ENCODE measurements at regions not wholly inside any gene's neighbourhood (a gene's known extent, or its start where the extent isn't known, plus 50 kb on each side); places are given as distances from the start of the nearest gene placed in this dataset.

GRCh38 chr1:193957556-193958095 is 771.2 kb upstream of the B3GALT2 start:
- Histone ChIP-seq H3K27me3 (no peaks in the 10 kb centered on the region), H3K4me3 (no peak overlapping the region), H3K27ac (no peak overlapping the region), H3K9me3 (no peaks in the 10 kb centered on the region), H3K36me3 (no peaks in the 10 kb centered on the region), H3K4me1 (no peaks in the 10 kb centered on the region)
- TF ChIP-seq POLR2A (IDR thresholded peaks at IDR 0.05) (no peak), EP300 (IDR thresholded peaks at IDR 0.05) (no peak), POLR2AphosphoS5 (IDR thresholded peaks at IDR 0.05) (no peak), CTCF (IDR thresholded peaks at IDR 0.05) (no peak)
- WGBS: 53% methylated on average over 6 of the region's 7 CpGs
- no peak for DNase-seq (ENCODE audit: low spot score in 2 of 2)

DNA sequence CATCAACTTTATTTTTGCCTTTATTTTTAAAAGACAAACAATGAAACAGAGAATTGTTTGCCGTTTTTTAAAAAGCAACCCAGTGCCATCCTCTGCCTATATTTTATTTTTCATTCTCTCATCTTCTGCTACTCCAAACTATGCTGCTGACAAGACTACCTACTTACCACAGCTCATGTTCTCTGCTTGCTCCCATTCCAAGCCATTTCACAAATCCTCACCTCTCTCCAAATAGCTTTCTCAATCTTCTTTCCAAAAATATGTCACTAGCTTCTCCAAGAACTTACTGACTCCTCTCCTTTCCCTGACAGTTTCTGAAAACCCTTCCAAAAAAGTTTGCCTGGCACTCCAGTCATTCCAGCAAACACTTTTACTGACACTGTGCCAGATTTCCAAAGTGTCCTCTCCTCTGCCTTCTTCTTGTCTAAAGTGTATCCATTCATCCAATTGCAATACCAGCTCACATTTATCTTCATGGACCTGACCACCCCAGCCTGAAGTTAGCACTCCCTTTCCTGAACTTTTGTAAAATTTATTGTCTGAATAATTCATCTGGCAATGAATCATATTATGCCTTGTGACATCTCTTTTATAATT is 766.5 kb upstream of the B3GALT2 start:
- H3K36me3 ChIP-seq: no peaks in the 10 kb centered on the region
- TF ChIP-seq CTCF (IDR thresholded peaks at IDR 0.05) (no peak), POLR2AphosphoS5 (IDR thresholded peaks at IDR 0.05) (no peak), POLR2A (IDR thresholded peaks at IDR 0.05) (no peak), EP300 (IDR thresholded peaks at IDR 0.05) (no peak)
- no peaks in the 10 kb centered on the region for H3K4me1 ChIP-seq
- WGBS: 61% methylated on average over 1 of the region's 1 CpG
- H3K9me3 ChIP-seq: no peaks in the 10 kb centered on the region
- no peaks in the 10 kb centered on the region for H3K27me3 ChIP-seq
- no peak overlapping the region for H3K4me3 ChIP-seq
- no peak overlapping the region for H3K27ac ChIP-seq
- DNase-seq (ENCODE audit: low spot score in 2 of 2): no peak

DNA sequence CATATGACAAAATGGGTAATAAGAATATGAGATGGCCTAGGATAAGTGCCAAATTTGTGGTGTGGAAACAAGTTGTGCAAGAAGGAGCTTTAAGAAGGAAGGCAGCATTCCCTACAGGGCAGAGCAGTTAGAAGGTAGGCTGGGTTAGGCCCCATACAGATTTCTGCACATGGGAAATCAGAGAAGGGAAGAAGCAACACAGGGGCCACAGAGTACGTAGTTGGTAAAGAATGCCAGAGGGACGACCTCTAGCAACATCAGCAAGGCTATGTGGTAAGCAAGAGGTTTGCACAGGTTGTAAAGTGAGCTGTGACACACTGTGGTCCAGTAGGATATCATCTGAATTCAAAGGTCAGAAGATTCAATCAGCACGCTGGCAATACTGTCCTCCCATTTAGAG is 765.6 kb upstream of the B3GALT2 start:
- H3K9me3 ChIP-seq: no peaks in the 10 kb centered on the region
- no peak for DNase-seq (ENCODE audit: low spot score in 2 of 2)
- H3K27ac ChIP-seq: no peak overlapping the region
- H3K4me1 ChIP-seq: no peaks in the 10 kb centered on the region
- no peaks in the 10 kb centered on the region for H3K27me3 ChIP-seq
- H3K4me3 ChIP-seq: no peak overlapping the region
- TF ChIP-seq POLR2A (IDR thresholded peaks at IDR 0.05) (no peak), EP300 (IDR thresholded peaks at IDR 0.05) (no peak), CTCF (IDR thresholded peaks at IDR 0.05) (no peak), POLR2AphosphoS5 (IDR thresholded peaks at IDR 0.05) (no peak)
- no peaks in the 10 kb centered on the region for H3K36me3 ChIP-seq
- 86% methylated on average over 3 of the region's 3 CpGs for WGBS

GRCh38 chr1:193944454-193944853 is 758.0 kb upstream of the B3GALT2 start:
- TF ChIP-seq CTCF (IDR thresholded peaks at IDR 0.05) (no peak), POLR2AphosphoS5 (IDR thresholded peaks at IDR 0.05) (no peak), POLR2A (IDR thresholded peaks at IDR 0.05) (no peak), EP300 (IDR thresholded peaks at IDR 0.05) (no peak)
- Histone ChIP-seq H3K36me3 (no peaks in the 10 kb centered on the region), H3K4me3 (no peak overlapping the region), H3K4me1 (no peaks in the 10 kb centered on the region), H3K27ac (no peak overlapping the region), H3K27me3 (no peaks in the 10 kb centered on the region), H3K9me3 (peaks cover 7% of the 10 kb centered on the region)
- no peak for DNase-seq (ENCODE audit: low spot score in 2 of 2)

- no peak for DNase-seq (ENCODE audit: low spot score in 2 of 2)
- Histone ChIP-seq H3K4me3 (no peak overlapping the region), H3K4me1 (no peaks in the 10 kb centered on the region), H3K27me3 (no peaks in the 10 kb centered on the region), H3K27ac (no peak overlapping the region), H3K36me3 (no peaks in the 10 kb centered on the region), H3K9me3 (peaks cover 7% of the 10 kb centered on the region)
- WGBS: 100% methylated on average over 1 of the region's 1 CpG
- TF ChIP-seq CTCF (IDR thresholded peaks at IDR 0.05): no peak
- no peak for TF ChIP-seq EP300 (IDR thresholded peaks at IDR 0.05)
- no peak for TF ChIP-seq POLR2A (IDR thresholded peaks at IDR 0.05)
- no peak for TF ChIP-seq POLR2AphosphoS5 (IDR thresholded peaks at IDR 0.05)
Measured at GRCh38 chr1:193940176-193940575, 753.8 kb upstream of the B3GALT2 start.
